ENCODE measurements at regions not wholly inside any gene's neighbourhood (a gene's known extent, or its start where the extent isn't known, plus 50 kb on each side); places are given as distances from the start of the nearest gene placed in this dataset.

DNA sequence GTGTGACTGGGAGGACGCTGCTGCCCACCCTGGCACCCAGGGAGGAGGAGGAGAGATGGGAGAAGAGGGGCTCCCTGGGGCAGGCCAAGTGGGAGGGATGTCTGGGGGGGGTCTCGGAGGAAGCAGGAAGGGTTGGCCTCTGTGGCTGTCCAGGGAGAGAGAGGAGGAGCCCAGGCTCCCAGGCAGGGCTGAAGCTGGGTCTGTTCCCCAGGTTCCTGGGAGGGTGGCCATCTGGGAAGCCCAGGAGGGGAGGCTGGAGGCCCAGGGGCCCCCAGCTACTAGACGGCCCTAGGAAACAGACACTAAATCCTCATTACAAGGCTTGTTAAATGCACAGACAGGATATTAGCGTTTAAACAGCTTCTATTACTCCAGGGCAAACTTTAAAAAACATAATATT lies 139.8 kb downstream of the ENGASE start:
- no peak overlapping the region for H3K4me3 ChIP-seq (ENCODE audit: low read length)
- DNase-seq (ENCODE audit: low read depth) = no peak
- TF ChIP-seq, protein P1, sequence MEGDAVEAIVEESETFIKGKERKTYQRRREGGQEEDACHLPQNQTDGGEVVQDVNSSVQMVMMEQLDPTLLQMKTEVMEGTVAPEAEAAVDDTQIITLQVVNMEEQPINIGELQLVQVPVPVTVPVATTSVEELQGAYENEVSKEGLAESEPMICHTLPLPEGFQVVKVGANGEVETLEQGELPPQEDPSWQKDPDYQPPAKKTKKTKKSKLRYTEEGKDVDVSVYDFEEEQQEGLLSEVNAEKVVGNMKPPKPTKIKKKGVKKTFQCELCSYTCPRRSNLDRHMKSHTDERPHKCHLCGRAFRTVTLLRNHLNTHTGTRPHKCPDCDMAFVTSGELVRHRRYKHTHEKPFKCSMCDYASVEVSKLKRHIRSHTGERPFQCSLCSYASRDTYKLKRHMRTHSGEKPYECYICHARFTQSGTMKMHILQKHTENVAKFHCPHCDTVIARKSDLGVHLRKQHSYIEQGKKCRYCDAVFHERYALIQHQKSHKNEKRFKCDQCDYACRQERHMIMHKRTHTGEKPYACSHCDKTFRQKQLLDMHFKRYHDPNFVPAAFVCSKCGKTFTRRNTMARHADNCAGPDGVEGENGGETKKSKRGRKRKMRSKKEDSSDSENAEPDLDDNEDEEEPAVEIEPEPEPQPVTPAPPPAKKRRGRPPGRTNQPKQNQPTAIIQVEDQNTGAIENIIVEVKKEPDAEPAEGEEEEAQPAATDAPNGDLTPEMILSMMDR (conservative IDR thresholded peaks at IDR 0.05; ENCODE audit: low read depth, low read length) = no peak

DNA sequence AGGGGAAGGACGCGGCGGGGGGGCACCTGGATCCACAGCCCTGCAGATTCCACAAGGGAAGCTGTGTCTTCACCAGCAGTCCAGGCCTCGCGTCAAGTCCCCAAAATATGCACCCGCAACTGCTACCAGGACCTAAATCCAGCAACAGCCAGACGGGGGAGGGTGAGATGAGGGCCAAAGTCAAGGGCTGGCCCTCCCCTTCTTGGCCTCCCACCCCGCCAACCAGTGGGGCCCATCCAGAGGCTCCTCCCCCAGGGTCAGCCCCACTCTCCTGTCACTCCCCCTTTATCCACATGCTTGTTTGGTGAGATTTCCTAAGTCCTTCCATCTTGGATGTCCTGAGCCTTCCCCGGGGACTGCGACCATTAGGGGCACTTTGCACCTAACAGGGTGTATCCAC lies 138.7 kb downstream of the ENGASE start:
- TF ChIP-seq, protein P1 (conservative IDR thresholded peaks at IDR 0.05; ENCODE audit: low read depth, low read length) = no peak
- H3K4me3 ChIP-seq (ENCODE audit: low read length) = no peak overlapping the region
- DNase-seq (ENCODE audit: low read depth) = no peak

DNA sequence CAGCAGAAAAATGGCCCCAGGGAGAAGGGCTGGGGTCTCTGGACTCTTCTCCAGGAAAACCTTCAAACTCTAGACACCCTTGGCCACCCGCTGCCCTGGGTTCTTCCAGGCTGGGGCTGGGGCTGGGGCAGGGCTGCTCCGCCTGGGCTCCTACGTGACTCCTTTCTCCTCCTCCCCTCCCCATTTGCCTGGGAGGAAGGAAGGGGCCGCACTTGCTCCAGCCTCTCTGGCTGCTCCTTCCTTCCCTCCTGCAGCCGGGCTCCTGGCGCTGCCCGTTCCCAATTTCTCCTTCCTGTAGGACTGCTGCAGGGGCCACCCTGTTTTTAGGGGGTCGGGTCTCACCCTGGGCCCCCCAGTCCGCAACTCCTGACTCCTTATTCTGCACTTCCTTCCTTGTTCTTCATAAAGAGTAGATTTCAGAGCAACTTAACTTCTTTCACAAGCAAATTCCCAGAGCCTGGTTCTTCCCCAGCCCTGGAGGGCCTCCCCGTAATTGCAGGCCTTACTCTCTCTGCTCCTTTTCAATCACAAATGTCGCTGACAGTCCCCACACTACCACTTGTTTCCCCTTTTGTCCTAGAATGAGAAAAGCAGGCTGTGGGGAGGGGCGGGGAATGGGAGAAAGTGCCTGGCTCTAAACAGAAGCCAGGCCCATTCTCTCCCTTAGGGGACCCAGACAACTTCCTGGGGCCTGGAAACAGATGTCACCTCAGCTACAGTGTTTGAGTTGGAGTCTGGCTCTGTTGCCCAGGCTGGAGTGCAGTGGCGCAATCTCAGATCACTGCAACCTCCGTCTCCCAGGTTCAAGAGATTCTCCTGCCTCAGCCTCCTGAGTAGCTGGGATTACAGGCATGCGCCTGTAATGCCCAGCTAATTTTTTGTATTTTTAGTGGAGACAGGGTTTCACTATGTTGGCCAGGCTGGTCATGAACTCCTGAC lies 137.8 kb downstream of the ENGASE start:
- H3K4me3 ChIP-seq (ENCODE audit: low read length) = no peak overlapping the region
- no peak for DNase-seq (ENCODE audit: low read depth)
- TF ChIP-seq, protein P1 (conservative IDR thresholded peaks at IDR 0.05; ENCODE audit: low read depth, low read length) = no peak

DNA sequence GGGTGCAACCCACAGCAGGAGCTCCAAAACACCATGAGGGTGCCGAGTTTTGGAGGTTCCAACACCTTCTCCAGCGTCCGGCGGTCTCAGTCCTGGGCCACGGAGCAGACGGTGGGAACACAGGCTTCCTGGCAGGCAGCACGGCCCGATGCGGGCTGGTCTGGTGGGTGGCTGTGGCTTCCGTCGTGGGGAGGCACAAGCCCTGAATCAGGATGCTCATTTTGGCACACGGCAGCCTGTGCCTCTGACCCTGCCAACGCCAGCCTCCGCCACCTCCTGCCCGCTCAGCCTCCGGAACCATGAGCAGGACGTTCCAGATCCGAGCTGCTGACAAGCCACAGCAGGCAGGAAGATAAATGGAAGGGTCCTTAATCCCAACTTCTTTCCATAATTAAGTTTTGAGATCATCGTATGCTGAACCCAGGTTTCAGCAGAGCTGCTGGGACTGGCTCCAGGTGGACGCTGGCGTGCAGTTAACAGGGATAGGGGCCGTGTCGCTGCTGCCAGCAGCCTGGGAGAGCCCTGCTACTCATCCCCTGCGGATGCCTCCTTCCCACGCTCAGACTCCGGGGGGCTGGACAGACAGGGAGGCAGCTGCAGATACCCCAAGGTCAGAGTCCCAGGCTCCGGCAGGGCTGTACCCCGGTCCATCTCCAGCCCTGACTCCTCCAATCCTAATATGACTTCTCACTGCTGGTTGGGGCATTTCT lies 136.6 kb downstream of the ENGASE start:
- H3K4me3 ChIP-seq (ENCODE audit: low read length) = no peak overlapping the region
- no peak for DNase-seq (ENCODE audit: low read depth)
- TF ChIP-seq, protein P1 (conservative IDR thresholded peaks at IDR 0.05; ENCODE audit: low read depth, low read length) = no peak

DNA sequence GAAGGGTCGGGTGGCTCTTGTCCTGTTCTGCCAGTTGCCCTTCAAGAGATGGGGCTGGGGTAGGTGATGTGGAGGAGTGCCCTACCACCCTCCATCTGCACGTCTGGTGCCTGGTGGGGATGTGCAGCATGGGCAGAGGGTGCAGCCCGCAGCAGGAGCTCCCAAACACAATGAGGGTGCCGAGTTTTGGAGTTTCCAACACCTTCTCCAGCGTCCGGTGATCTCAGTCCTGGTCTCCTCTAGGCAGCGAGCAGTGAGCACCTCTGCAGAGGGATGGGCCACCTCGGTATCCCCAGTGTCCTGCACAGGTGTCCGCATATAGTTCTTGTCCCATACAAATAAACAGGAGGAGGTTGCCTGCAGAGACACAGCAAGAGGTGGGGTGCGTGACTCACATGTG lies 136.0 kb downstream of the ENGASE start:
- TF ChIP-seq, protein P1 (conservative IDR thresholded peaks at IDR 0.05; ENCODE audit: low read depth, low read length) = no peak
- no peak for DNase-seq (ENCODE audit: low read depth)
- no peak overlapping the region for H3K4me3 ChIP-seq (ENCODE audit: low read length)

DNA sequence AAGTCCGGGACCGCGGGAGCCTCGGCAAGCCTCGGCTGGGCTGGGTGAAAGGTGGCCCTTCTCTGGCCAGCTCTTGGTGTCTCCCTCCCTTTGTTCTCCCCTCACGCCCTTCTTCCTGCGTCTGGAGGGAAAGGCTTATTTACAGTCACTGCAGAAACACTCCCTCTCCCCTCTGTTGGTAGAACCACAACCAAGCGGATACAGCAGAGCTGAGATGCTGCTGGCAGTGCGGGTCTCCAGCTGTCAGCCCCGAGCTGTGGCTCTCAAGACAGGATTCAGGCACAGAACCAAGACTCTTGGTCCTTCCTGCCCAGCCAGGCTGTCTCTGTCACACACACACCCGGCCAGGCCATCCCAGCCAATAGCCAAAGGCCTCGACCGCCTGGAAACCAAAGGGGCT lies 133.3 kb downstream of the ENGASE start:
- no peak for DNase-seq (ENCODE audit: low read depth)
- no peak overlapping the region for H3K4me3 ChIP-seq (ENCODE audit: low read length)
- TF ChIP-seq, protein P1 (conservative IDR thresholded peaks at IDR 0.05; ENCODE audit: low read depth, low read length) = no peak

Measured in retinal pigment epithelial cell (primary cell).